Thyroid gland (tissue), 4 donors: ENCODE measurements at regions not wholly inside any gene's neighbourhood (a gene's known extent, or its start where the extent isn't known, plus 50 kb on each side); places are given as distances from the start of the nearest gene placed in this dataset.

Source experiments
- DNase-seq, 2 donors: peaks; one replicate each; pipeline ENCODE4 v3.0.0-alpha.2; 2019
- H3K27ac ChIP-seq, 3 donors: fragments of 200-600 bp; sonication (generic); 1 replicate in 2 of 3; 2 replicates in 1 of 3; pipeline ENCODE4 v1.5.1; 2016 to 2019; ENCODE audit warnings: mild to moderate bottlenecking in 1 of 3, moderate library complexity in 1 of 3
- H3K27me3 ChIP-seq: fragments of 200-600 bp; sonication (generic); one replicate; pipeline ENCODE4 v1.5.1; 2019
- H3K36me3 ChIP-seq, 2 donors: fragments of 200-600 bp; sonication (generic); one replicate each; pipeline ENCODE4 v1.5.1; 2016 to 2019
- H3K4me1 ChIP-seq, 2 donors: fragments of 200-600 bp; sonication (generic); one replicate each; pipeline ENCODE4 v1.5.1; 2017 to 2019
- H3K4me3 ChIP-seq, 3 donors: fragments of 200-600 bp; sonication (generic); replicated peaks in 1 of 3; 1 replicate in 2 of 3; 2 replicates in 1 of 3; pipeline ENCODE4 v1.5.1; 2016; ENCODE audit warnings: mild to moderate bottlenecking in 1 of 3
- H3K9me3 ChIP-seq: fragments of 200-600 bp; sonication (generic); one replicate; pipeline ENCODE4 v1.5.1; 2017
- CTCF ChIP-seq, 6 experiments: fragments of 200-600 bp in 3 of 6; fragments of 450-650 bp in 3 of 6; sonication (generic) in 3 of 6; IDR thresholded peaks; one replicate each; pipeline ENCODE4 v1.5.1; 2016 to 2019; ENCODE audit warnings: antibody characterized with exemption in 6 of 6, mild to moderate bottlenecking in 2 of 6, inconsistent platforms in 1 of 6, moderate library complexity in 1 of 6
- POLR2A ChIP-seq, 2 donors: fragments of 450-650 bp; IDR thresholded peaks; one replicate each; pipeline ENCODE4 v1.6.1; 2017; ENCODE audit warnings: antibody characterized with exemption in 2 of 2, mild to moderate bottlenecking in 2 of 2, moderate library complexity in 1 of 2
- WGBS, 2 donors: methylation state at CpG; one replicate each; pipeline ENCODE4 v1.1.5; 2017; 5-methylcytosine and 5-hydroxymethylcytosine counted together
- intact Hi-C: fragments of 100-400 bp; cut with DNase I; formaldehyde crosslinking; loops from one replicate; pipeline ENCODE4 v1.15.1; 2023

DNA sequence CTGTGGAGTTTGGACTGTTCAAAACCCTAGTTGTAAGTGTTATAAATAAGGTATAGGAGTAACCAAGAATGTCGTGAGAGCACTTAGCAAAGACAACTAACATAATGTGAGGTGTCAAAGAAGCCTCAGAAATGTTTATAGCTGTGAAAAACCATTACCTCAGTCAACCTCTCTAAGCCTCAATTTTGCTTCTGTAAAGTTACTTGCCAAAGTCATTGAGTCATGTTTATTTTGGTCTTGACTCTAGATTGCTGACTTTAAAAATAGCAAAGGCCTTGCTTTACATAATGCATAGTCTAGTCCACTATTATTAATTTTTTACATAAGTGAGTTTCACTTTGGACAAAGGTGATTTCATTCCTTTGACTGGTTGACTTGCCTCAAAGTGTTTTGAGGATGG, 257.6 kb upstream of the CXXC4 start:
- Histone ChIP-seq H3K4me3 (no peak overlapping the region), H3K27me3 (no peaks in the 10 kb centered on the region), H3K9me3 (no peaks in the 10 kb centered on the region), H3K4me1 (no peaks in the 10 kb centered on the region), H3K27ac (no peak overlapping the region), H3K36me3 (no peaks in the 10 kb centered on the region)
- intact Hi-C loops, result no loop called here
- TF ChIP-seq CTCF (IDR thresholded peaks at IDR 0.05) (no peak), POLR2A (IDR thresholded peaks at IDR 0.05) (no peak)
- WGBS, 2 donors, result 38 to 47% methylated on average over 1 of the region's 1 CpG
- no peak for DNase-seq

GRCh38 chr4:104756837-104757236, 262.1 kb upstream of the CXXC4 start:
- Histone ChIP-seq H3K9me3 (no peaks in the 10 kb centered on the region), H3K4me3 (no peak overlapping the region), H3K4me1 (no peaks in the 10 kb centered on the region), H3K27me3 (no peaks in the 10 kb centered on the region), H3K36me3 (no peaks in the 10 kb centered on the region), H3K27ac (no peak overlapping the region)
- DNase-seq, result no peak
- intact Hi-C loops, result no loop called here
- 83 to 87% methylated on average over 1 of the region's 1 CpG for WGBS, 2 donors
- TF ChIP-seq POLR2A (IDR thresholded peaks at IDR 0.05) (no peak), CTCF (IDR thresholded peaks at IDR 0.05) (no peak)

- no peak for DNase-seq
- TF ChIP-seq CTCF (IDR thresholded peaks at IDR 0.05) (no peak), POLR2A (IDR thresholded peaks at IDR 0.05) (no peak)
- Histone ChIP-seq H3K27ac (no peak overlapping the region), H3K4me1 (no peaks in the 10 kb centered on the region), H3K4me3 (no peak overlapping the region), H3K36me3 (no peaks in the 10 kb centered on the region), H3K27me3 (no peaks in the 10 kb centered on the region), H3K9me3 (no peaks in the 10 kb centered on the region)
- intact Hi-C loops, result no loop called here
- 91 to 94% methylated on average over 2 of the region's 2 CpGs for WGBS, 2 donors
These were observed 263.9 kb upstream of the CXXC4 start for GRCh38 chr4:104758574-104758973.

DNA sequence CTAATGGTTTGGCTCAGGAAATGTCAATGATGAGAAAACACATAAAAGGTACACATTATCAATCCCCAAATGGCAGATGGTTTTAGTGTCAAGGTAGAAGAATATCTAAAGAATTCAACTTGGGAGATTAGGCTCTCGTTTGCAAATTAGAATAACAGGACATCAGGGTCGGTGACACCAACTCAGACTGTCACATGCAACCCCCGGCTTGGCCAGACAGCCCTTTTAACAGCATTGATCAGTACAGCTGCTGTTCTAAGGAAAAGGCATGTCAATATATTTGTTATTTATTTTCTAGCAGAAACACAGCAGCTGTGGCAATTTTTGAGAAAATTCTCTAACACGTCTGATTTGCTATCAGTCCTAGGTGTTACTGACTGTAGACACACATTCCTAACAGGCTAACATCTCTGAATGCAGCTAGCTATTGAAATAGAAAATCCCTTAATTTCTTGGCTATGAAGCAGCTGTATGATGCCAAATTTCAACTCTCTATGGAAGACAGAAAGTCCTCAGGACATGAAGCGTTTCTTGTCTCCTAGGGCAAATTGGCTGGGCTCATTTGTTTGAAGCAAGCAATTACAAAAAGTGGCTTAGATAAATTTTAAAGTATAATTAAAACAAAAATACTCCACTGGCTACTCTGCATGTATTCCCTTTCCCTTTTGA, 269.0 kb upstream of the CXXC4 start:
- no peaks in the 10 kb centered on the region for H3K36me3 ChIP-seq
- H3K4me3 ChIP-seq, result no peak overlapping the region
- DNase-seq, result no peak
- no peaks in the 10 kb centered on the region for H3K4me1 ChIP-seq
- WGBS, 2 donors, result 53 to 56% methylated on average over 5 of the region's 5 CpGs
- H3K27ac ChIP-seq, result no peak overlapping the region
- intact Hi-C loops, result no loop called here
- H3K27me3 ChIP-seq, result no peaks in the 10 kb centered on the region
- no peak for TF ChIP-seq POLR2A (IDR thresholded peaks at IDR 0.05)
- no peak for TF ChIP-seq CTCF (IDR thresholded peaks at IDR 0.05)
- H3K9me3 ChIP-seq, result no peaks in the 10 kb centered on the region

- intact Hi-C loops, result no loop called here
- DNase-seq, result no peak
- Histone ChIP-seq H3K27me3 (no peaks in the 10 kb centered on the region), H3K9me3 (no peaks in the 10 kb centered on the region), H3K4me3 (no peak overlapping the region), H3K27ac (no peak overlapping the region), H3K36me3 (no peaks in the 10 kb centered on the region), H3K4me1 (no peaks in the 10 kb centered on the region)
- TF ChIP-seq POLR2A (IDR thresholded peaks at IDR 0.05) (no peak), CTCF (IDR thresholded peaks at IDR 0.05) (no peak)
- 92 to 97% methylated on average over 1 of the region's 1 CpG for WGBS, 2 donors
These were observed 272.0 kb upstream of the CXXC4 start for GRCh38 chr4:104766676-104767075.
